HEK293 (cell line): ENCODE measurements at regions not wholly inside any gene's neighbourhood (a gene's known extent, or its start where the extent isn't known, plus 50 kb on each side); places are given as distances from the start of the nearest gene placed in this dataset.

Experiments used
- CTCF ChIA-PET: fragments of 350-600 bp; formaldehyde crosslinking; extraction: SDS; loops from one replicate; lab custom pipeline; 2021; ENCODE audit warnings: antibody characterized with exemption; lab: Yijun Ruan, JAX
- POLR2A ChIA-PET: fragments of 300-600 bp; formaldehyde crosslinking; extraction: SDS; loops from one replicate; lab custom pipeline; 2020; ENCODE audit warnings: antibody characterized with exemption, inconsistent platforms; lab: Yijun Ruan, JAX
- H3K27ac ChIP-seq: fragments of 200-500 bp; sonication (Bioruptor generic); 2 replicates; pipeline ENCODE4 v1.5.1; 2014; ENCODE audit warnings: low read depth, low read length, control low read depth, inconsistent platforms; ENCODE audit errors: extremely low read depth
- H3K36me3 ChIP-seq, 2 experiments: fragments of 200-500 bp in 1 of 2; sonication (Bioruptor generic) in 1 of 2; 1 replicate in 1 of 2; 2 replicates in 1 of 2; pipeline ENCODE4 v1.5.1; 2014 to 2017; ENCODE audit warnings: inconsistent platforms in 2 of 2, low read length in 2 of 2; ENCODE audit not compliant: control insufficient read depth in 2 of 2, insufficient read depth in 1 of 2
- H3K4me1 ChIP-seq: fragments of 200-500 bp; sonication (Bioruptor generic); 2 replicates; pipeline ENCODE4 v1.5.1; 2014; ENCODE audit warnings: mild to moderate bottlenecking, low read length, inconsistent platforms; ENCODE audit not compliant: control insufficient read depth, insufficient read depth
- H3K4me3 ChIP-seq: 2 replicates; pipeline ENCODE4 v1.5.1; 2011; ENCODE audit warnings: low read depth, mild to moderate bottlenecking, control low read depth, low read length, moderate library complexity
- H3K9me3 ChIP-seq: fragments of 200-500 bp; sonication (Bioruptor generic); 2 replicates; pipeline ENCODE4 v1.5.1; 2014; ENCODE audit warnings: low read depth, low read length, inconsistent platforms; ENCODE audit not compliant: control insufficient read depth, insufficient read depth
- KLF8 ChIP-seq: fragments of 450-650 bp; formaldehyde crosslinking; IDR thresholded peaks from 2 replicates; pipeline ENCODE4 v1.5.1; 2016; ENCODE audit warnings: missing biosample characterization, missing genetic modification characterization
- PBX3 ChIP-seq: sonication (generic); formaldehyde crosslinking; IDR thresholded peaks from 2 replicates; pipeline ENCODE4 v1.8.1; 2022; ENCODE audit warnings: mild to moderate bottlenecking, moderate library complexity, missing genetic modification reagents
- PRDM10 ChIP-seq: fragments of 450-650 bp; formaldehyde crosslinking; IDR thresholded peaks from 2 replicates; pipeline ENCODE4 v1.5.1; 2016; ENCODE audit warnings: missing biosample characterization, missing genetic modification characterization
- PRDM2 ChIP-seq: fragments of 450-650 bp; formaldehyde crosslinking; IDR thresholded peaks from 2 replicates; pipeline ENCODE4 v1.5.1; 2016; ENCODE audit warnings: missing biosample characterization, missing genetic modification characterization, borderline replicate concordance
- ZNF114 ChIP-seq: fragments of 450-650 bp; formaldehyde crosslinking; IDR thresholded peaks from 2 replicates; pipeline ENCODE4 v1.5.0; 2017; ENCODE audit warnings: missing biosample characterization, missing genetic modification characterization
- ZNF148 ChIP-seq: fragments of 450-650 bp; formaldehyde crosslinking; IDR thresholded peaks from 2 replicates; pipeline ENCODE4 v1.5.0; 2017; ENCODE audit warnings: missing biosample characterization, missing genetic modification characterization, borderline replicate concordance
- ZNF211 ChIP-seq: fragments of 450-650 bp; formaldehyde crosslinking; IDR thresholded peaks from 2 replicates; pipeline ENCODE4 v1.5.1; 2016; ENCODE audit warnings: low read depth, missing biosample characterization, missing genetic modification characterization
- ZNF248 ChIP-seq: fragments of 450-650 bp; formaldehyde crosslinking; IDR thresholded peaks from 2 replicates; pipeline ENCODE4 v1.5.1; 2017; ENCODE audit warnings: missing biosample characterization, missing genetic modification characterization
- ZNF37A ChIP-seq: fragments of 450-650 bp; IDR thresholded peaks from 2 replicates; pipeline ENCODE4 v1.5.1; 2018; ENCODE audit warnings: missing biosample characterization, missing genetic modification characterization
- ZNF521 ChIP-seq: fragments of 450-650 bp; formaldehyde crosslinking; IDR thresholded peaks from 2 replicates; pipeline ENCODE4 v1.5.1; 2017; ENCODE audit warnings: missing biosample characterization, mild to moderate bottlenecking, missing genetic modification characterization
- ZNF529 ChIP-seq: fragments of 450-650 bp; formaldehyde crosslinking; IDR thresholded peaks from 2 replicates; pipeline ENCODE4 v1.5.1; 2017; ENCODE audit warnings: missing genetic modification characterization, missing biosample characterization; ENCODE audit not compliant: insufficient replicate concordance
- ZNF692 ChIP-seq: fragments of 450-650 bp; formaldehyde crosslinking; IDR thresholded peaks from 2 replicates; pipeline ENCODE4 v1.5.1; 2016; ENCODE audit warnings: missing biosample characterization, missing genetic modification characterization
- ZNF777 ChIP-seq: fragments of 450-650 bp; formaldehyde crosslinking; IDR thresholded peaks from 2 replicates; pipeline ENCODE4 v1.5.1; 2017; ENCODE audit warnings: missing biosample characterization, missing genetic modification characterization, borderline replicate concordance

- TF ChIP-seq PRDM10 (tag by site-specific recombination) (no peak), PRDM2 (tag by site-specific recombination) (no peak), KLF8 (tag by site-specific recombination) (no peak), ZNF777 (tag by site-specific recombination) (no peak), ZNF37A (tag by site-specific recombination) (no peak), ZNF148 (no peak)
Observed at GRCh38 chr10:61337741-61338140, 115.4 kb downstream of the TMEM26 start (continued).

GRCh38 chr10:61336831-61337230, 116.3 kb downstream of the TMEM26 start:
- H3K4me3 ChIP-seq: no peak overlapping the region
- CTCF ChIA-PET: no interaction called here
- no peak overlapping the region for H3K27ac ChIP-seq
- POLR2A ChIA-PET: no interaction called here
- H3K9me3 ChIP-seq: no peaks in the 10 kb centered on the region
- H3K36me3 ChIP-seq: no peaks in the 10 kb centered on the region
- no peaks in the 10 kb centered on the region for H3K4me1 ChIP-seq
- TF ChIP-seq ZNF692 (no peak), ZNF521 (no peak), ZNF248 (tag by site-specific recombination) (no peak), ZNF211 (no peak), ZNF114 (no peak), PBX3 (CRISPR knock-in tag) (no peak), ZNF529 (tag by site-specific recombination) (no peak)
- TF ChIP-seq, all 188 proteins: peak for 0
